Natural killer cell (primary cell): ENCODE measurements at regions not wholly inside any gene's neighbourhood (a gene's known extent, or its start where the extent isn't known, plus 50 kb on each side); places are given as distances from the start of the nearest gene placed in this dataset.

Source experiments
- ATAC-seq, 3 donors: fragments of 150-1000 bp in 2 of 3; fragments of 200-7000 bp in 1 of 3; cut with Tn5 transposase; 1 replicate in 1 of 3; 2 replicates in 2 of 3; pipeline ENCODE4 v1.10.0; 2021; ENCODE audit warnings: mild to moderate bottlenecking in 2 of 3, moderate library complexity in 2 of 3
- DNase-seq, 2 donors: peaks; one replicate each; pipeline versions ENCODE4 v3.0.0 to v3.0.0-alpha.2; 2013 to 2021; ENCODE audit warnings: mixed read lengths in 1 of 2
- H3K27ac ChIP-seq: one replicate; pipeline ENCODE4 v1.5.1; 2013; ENCODE audit warnings: mild to moderate bottlenecking, low read length
- H3K27me3 ChIP-seq: one replicate; pipeline ENCODE4 v1.6.1; 2013; ENCODE audit warnings: low read length; ENCODE audit not compliant: control insufficient read depth, insufficient read depth
- H3K36me3 ChIP-seq: one replicate; pipeline ENCODE4 v1.6.1; 2013; ENCODE audit warnings: low read length; ENCODE audit not compliant: control insufficient read depth, insufficient read depth
- H3K4me1 ChIP-seq: one replicate; pipeline ENCODE4 v1.6.1; 2013; ENCODE audit warnings: low read length; ENCODE audit not compliant: control insufficient read depth, insufficient read depth
- H3K4me3 ChIP-seq: one replicate; pipeline ENCODE4 v1.5.1; 2013; ENCODE audit warnings: low read length
- H3K9me3 ChIP-seq: one replicate; pipeline ENCODE4 v1.6.1; 2013; ENCODE audit warnings: low read length; ENCODE audit not compliant: control insufficient read depth, insufficient read depth
- H3K27ac Mint-ChIP-seq, 2 donors: one replicate each; pipeline ENCODE4 v1.8.0; 2022; ENCODE audit warnings: mild to moderate bottlenecking in 2 of 2, mixed read lengths in 2 of 2, moderate library complexity in 1 of 2
- H3K27me3 Mint-ChIP-seq, 2 donors: one replicate each; pipeline ENCODE4 v1.8.0; 2022; ENCODE audit warnings: low read depth in 2 of 2, mixed read lengths in 2 of 2
- H3K36me3 Mint-ChIP-seq: one replicate; pipeline ENCODE4 v1.8.0; 2022; ENCODE audit warnings: mixed read lengths
- H3K4me1 Mint-ChIP-seq, 2 donors: one replicate each; pipeline ENCODE4 v1.8.0; 2022; ENCODE audit warnings: mixed read lengths in 2 of 2
- H3K4me3 Mint-ChIP-seq: one replicate; pipeline ENCODE4 v1.8.0; 2022; ENCODE audit warnings: mild to moderate bottlenecking, moderate library complexity, mixed read lengths
- H3K9me3 Mint-ChIP-seq, 2 donors: one replicate each; pipeline ENCODE4 v1.8.0; 2022; ENCODE audit warnings: mixed read lengths in 2 of 2
- WGBS: methylation state at CpG from one replicate; pipeline ENCODE4 v1.1.7; 2013; ENCODE audit warnings: missing lambda C conversion rate; ENCODE audit not compliant: insufficient coverage; 5-methylcytosine and 5-hydroxymethylcytosine counted together
- intact Hi-C: fragments of 100-400 bp; cut with micrococcal nuclease; formaldehyde crosslinking; loops from one replicate; pipeline ENCODE4 v1.14.2; 2022
- TF ChIP-seq, protein P1 (sequence below): fragments of 200-600 bp; IDR thresholded peaks from one replicate; pipeline ENCODE4 v1.8.0; 2022; ENCODE audit warnings: antibody characterized with exemption

DNA sequence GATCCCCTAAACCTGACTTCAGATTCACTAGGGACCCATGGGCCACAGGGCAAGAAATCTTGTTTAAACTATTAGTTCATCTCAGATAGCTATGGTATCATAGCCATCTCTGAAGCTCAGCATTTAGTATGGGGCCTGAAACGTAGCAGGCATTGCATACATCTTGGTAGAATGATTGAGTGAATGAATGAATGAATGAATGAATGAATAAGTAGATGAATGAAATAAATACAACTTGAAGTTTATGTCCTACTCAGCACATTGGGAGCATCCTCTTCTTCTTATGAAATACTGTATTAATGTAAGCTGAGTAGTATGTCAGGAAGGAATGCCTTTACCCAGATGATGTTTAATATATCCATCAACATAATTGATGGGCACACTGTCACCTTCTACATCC lies 175.4 kb upstream of the EEA1 start:
- WGBS = 75% methylated on average over 1 of the region's 1 CpG
- Histone ChIP-seq H3K4me3 (no peak overlapping the region), H3K4me1 (no peaks in the 10 kb centered on the region), H3K27ac (no peak overlapping the region), H3K9me3 (no peaks in the 10 kb centered on the region), H3K36me3 (no peaks in the 10 kb centered on the region), H3K27me3 (no peaks in the 10 kb centered on the region)
- intact Hi-C loops = no loop called here
- ATAC-seq = no peak
- no peak overlapping the region for H3K27ac Mint-ChIP-seq
- no peak for DNase-seq
- TF ChIP-seq, protein P1, sequence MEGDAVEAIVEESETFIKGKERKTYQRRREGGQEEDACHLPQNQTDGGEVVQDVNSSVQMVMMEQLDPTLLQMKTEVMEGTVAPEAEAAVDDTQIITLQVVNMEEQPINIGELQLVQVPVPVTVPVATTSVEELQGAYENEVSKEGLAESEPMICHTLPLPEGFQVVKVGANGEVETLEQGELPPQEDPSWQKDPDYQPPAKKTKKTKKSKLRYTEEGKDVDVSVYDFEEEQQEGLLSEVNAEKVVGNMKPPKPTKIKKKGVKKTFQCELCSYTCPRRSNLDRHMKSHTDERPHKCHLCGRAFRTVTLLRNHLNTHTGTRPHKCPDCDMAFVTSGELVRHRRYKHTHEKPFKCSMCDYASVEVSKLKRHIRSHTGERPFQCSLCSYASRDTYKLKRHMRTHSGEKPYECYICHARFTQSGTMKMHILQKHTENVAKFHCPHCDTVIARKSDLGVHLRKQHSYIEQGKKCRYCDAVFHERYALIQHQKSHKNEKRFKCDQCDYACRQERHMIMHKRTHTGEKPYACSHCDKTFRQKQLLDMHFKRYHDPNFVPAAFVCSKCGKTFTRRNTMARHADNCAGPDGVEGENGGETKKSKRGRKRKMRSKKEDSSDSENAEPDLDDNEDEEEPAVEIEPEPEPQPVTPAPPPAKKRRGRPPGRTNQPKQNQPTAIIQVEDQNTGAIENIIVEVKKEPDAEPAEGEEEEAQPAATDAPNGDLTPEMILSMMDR = no peak
- H3K36me3 Mint-ChIP-seq = no peaks in the 10 kb centered on the region
- no peak overlapping the region for H3K4me3 Mint-ChIP-seq
- H3K4me1 Mint-ChIP-seq = no peaks in the 10 kb centered on the region
- no peaks in the 10 kb centered on the region for H3K9me3 Mint-ChIP-seq
- peaks cover 0 to 2% of the 10 kb centered on the region in 2 donors for H3K27me3 Mint-ChIP-seq

DNA sequence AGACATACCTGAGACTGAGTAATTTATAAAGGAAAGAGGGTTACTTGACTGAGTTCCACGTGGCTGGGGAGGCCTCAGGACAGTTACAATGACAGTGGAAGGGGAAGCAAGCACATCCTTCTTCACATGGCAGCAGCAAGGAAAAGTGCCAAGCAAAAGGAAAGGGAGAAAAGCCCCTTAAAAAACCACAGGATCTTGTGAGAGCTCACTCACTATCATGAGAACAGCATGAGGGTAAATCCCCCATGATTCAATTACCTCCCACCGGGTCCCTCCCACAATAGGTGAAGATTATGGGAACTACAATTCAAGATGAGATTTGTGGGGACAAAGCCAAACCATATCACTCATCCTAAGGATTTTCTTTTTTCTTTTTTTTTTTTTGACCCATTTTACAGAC lies 177.8 kb upstream of the EEA1 start:
- no peak overlapping the region for H3K27ac Mint-ChIP-seq
- H3K4me3 Mint-ChIP-seq = no peak overlapping the region
- no peaks in the 10 kb centered on the region for H3K36me3 ChIP-seq
- intact Hi-C loops = no loop called here
- H3K9me3 Mint-ChIP-seq = no peaks in the 10 kb centered on the region
- peaks cover 0 to 2% of the 10 kb centered on the region in 2 donors for H3K27me3 Mint-ChIP-seq
- H3K9me3 ChIP-seq = no peaks in the 10 kb centered on the region
- no peaks in the 10 kb centered on the region for H3K4me1 ChIP-seq
- no peaks in the 10 kb centered on the region for H3K36me3 Mint-ChIP-seq
- DNase-seq = no peak
- H3K4me3 ChIP-seq = no peak overlapping the region
- no peak for ATAC-seq
- 27% methylated on average over 1 of the region's 2 CpGs for WGBS
- H3K27ac ChIP-seq = no peak overlapping the region
- TF ChIP-seq, protein P1 = no peak
- H3K4me1 Mint-ChIP-seq = no peaks in the 10 kb centered on the region
- H3K27me3 ChIP-seq = no peaks in the 10 kb centered on the region

DNA sequence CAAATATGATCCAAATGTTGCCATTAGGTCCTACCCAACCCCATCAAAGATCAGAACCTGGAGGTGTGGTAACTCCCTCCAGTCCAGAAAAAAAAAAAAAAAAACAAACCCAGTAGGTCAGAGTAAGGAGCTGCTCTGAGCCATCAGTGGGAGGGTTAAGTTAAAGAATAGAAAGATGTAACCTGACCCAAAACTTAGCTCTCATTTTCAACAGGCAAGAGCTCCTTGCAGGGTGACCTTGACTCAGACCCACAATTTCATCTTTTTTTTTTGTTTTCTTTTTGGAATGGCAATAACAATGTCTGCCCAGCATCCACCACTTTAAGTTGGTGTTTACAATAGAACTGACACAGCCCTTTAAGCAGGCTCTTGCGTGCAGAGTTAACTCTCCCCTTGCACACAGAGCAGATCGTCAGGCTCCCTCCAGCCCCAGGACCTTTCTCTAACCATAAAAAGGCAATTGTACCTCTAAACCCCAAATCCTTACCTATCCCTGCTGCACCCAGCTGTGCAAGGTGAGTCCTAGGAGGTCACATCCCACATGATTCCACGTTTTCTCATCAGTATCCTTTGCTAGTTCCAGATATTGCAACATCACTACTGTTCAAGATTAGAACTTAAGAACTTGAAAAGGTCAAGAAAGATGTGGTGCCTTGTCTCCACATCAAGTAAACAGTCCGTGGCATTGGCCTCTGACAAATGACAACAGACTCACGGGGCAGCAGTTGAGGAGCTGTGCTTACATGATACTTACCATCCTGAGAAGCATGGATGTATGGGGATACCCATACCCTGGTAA lies 178.6 kb upstream of the EEA1 start:
- no peaks in the 10 kb centered on the region for H3K36me3 Mint-ChIP-seq
- intact Hi-C loops = no loop called here
- TF ChIP-seq, protein P1 = no peak

DNA sequence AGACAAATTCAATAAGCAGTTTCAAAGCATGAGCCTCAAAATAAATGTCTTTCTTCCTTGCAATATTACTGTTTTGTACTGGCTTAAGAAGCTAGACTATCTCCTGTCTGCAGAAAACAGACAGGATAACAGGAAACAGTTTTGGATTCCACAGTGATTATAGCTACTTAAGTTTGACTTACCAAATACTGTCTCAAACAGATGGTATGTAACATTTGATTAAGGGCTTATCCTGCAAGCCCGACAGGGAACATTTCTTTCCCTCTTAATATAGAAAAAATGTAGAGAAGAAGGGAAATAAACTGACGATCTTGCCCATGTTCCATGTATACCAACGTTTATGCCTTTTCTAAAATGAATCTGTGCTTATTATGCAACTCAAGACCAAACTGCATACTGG lies 179.9 kb upstream of the EEA1 start:
- H3K4me3 ChIP-seq = no peak overlapping the region
- H3K27ac ChIP-seq = no peak overlapping the region
- Mint-ChIP-seq H3K4me1 (no peaks in the 10 kb centered on the region), H3K36me3 (no peaks in the 10 kb centered on the region), H3K27me3 (peaks cover 0 to 2% of the 10 kb centered on the region in 2 donors), H3K27ac (no peak overlapping the region), H3K4me3 (no peak overlapping the region), H3K9me3 (no peaks in the 10 kb centered on the region)
- no peaks in the 10 kb centered on the region for H3K27me3 ChIP-seq
- intact Hi-C loops = no loop called here
- H3K36me3 ChIP-seq = no peaks in the 10 kb centered on the region
- H3K4me1 ChIP-seq = no peaks in the 10 kb centered on the region
- DNase-seq (no peak), ATAC-seq (no peak)
- no peaks in the 10 kb centered on the region for H3K9me3 ChIP-seq
- WGBS = no CpG with 5 or more reads among the region's 3 CpGs
- TF ChIP-seq, protein P1 = no peak

More for the DNA sequence above, 178.6 kb upstream of the EEA1 start:
- no peak overlapping the region for H3K4me3 Mint-ChIP-seq
- H3K4me1 ChIP-seq = no peaks in the 10 kb centered on the region
- no peak for DNase-seq
- ATAC-seq = no peak
- H3K27ac ChIP-seq = no peak overlapping the region
- no peak overlapping the region for H3K27ac Mint-ChIP-seq
- H3K9me3 ChIP-seq = no peaks in the 10 kb centered on the region
- H3K36me3 ChIP-seq = no peaks in the 10 kb centered on the region
- no peaks in the 10 kb centered on the region for H3K9me3 Mint-ChIP-seq
- no peaks in the 10 kb centered on the region for H3K4me1 Mint-ChIP-seq
- H3K27me3 ChIP-seq = no peaks in the 10 kb centered on the region
- WGBS = 86% methylated on average over 5 of the region's 5 CpGs
- H3K4me3 ChIP-seq = no peak overlapping the region
- peaks cover 0 to 2% of the 10 kb centered on the region in 2 donors for H3K27me3 Mint-ChIP-seq
